GM19467 (cell line): ENCODE measurements at regions not wholly inside any gene's neighbourhood (a gene's known extent, or its start where the extent isn't known, plus 50 kb on each side); places are given as distances from the start of the nearest gene placed in this dataset.

ENCODE experiments used
- ATAC-seq: cut with Tn5 transposase; IDR thresholded peaks from one replicate; pipeline ENCODE4 v1.9.1; 2021; ENCODE audit warnings: mild to moderate bottlenecking, moderate library complexity; ENCODE audit not compliant: unreplicated experiment

- ATAC-seq: no peak
Measured at GRCh38 chr1:219405531-219406331, 207.2 kb downstream of the ZC3H11B start.

- ATAC-seq: no peak
Measured at GRCh38 chr1:219404629-219405028, 208.3 kb downstream of the ZC3H11B start.

DNA sequence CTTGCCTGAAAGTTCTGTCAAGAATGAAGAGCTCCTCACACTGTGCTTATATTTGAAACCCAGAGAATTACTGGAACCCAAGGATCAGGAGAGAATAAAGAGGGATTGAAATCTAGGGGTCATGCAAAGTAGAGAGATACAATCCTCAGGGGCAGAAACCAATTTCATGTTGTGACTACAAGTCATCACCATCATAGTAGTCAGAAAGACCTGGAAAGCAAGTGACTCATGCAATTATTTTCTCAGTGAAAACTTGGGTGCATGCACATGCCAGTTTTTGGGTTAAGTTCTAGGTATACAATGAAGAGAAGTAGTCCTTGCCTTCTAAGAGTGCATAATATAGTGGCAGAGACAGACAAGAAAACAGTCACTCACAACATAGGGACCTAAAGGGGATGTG, 210.0 kb downstream of the ZC3H11B start:
- ATAC-seq: no peak

DNA sequence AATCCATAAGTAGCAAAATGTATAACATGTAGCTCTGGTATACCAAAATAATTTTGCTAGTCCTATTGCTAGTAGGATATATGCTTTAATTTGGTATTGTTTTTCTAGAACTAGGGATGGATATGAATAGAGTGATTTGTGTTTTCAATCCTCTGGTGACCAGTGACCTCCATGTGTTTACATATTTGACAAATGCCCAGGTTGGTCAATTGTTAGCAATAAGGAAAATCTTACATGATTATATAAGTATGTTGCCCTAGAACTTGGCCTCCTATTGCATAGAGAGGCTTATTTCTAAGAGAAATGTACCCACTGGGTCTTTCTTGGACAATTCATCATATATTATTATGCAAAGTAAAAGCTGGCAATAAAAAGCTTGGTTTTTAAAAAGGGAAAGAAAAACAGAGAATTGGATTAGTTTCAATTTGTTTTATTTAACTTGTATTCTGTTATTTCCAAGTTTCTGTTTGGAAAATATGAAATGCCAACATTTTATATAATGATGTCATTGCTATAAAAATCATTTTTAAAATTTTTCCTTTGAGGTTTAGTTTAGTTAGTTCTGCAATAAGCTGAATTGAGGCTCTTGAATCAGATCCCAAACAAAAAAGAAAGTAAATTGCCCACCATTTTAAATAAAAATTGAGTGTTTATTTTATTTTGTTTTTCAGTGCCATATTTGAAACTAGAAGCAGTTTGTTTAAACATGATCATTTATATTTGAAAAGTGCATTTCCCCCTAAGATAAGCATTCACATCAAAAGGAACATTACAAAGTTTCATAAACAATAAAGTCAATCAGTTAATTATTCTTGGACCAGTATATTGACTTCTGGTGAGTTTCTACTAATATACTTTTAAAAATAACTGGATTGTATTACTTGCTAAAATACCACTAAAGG, 210.9 kb downstream of the ZC3H11B start:
- no peak for ATAC-seq

GRCh38 chr1:219399446-219399845, 213.5 kb downstream of the ZC3H11B start:
- ATAC-seq: no peak

GRCh38 chr1:219398815-219399396, 214.0 kb downstream of the ZC3H11B start:
- no peak for ATAC-seq

DNA sequence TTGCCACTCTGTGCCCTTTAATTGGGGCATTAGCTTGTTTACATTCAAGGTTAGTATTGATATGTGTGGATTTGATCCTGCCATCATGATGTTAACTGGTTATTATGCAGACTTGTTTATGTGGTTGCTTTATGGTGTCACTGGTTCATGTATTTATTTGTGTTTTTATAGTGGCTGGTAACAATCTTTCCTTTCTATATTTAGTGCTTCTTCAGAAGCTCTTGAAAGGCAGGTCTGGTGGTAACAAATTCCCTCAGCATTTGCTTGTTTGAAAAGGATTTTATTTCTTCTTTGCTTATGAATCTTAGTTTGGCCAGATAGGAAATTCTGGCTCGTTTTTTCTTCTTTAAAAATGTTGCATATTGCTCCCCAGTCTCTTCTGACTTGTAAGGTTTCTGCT, 215.4 kb downstream of the ZC3H11B start:
- no peak for ATAC-seq

GRCh38 chr1:219391297-219391696, 217.6 kb downstream of the LYPLAL1 start:
- ATAC-seq: no peak

- no peak for ATAC-seq
Measured at GRCh38 chr1:219387211-219387610, 213.5 kb downstream of the LYPLAL1 start.

GRCh38 chr1:219385787-219386427, 212.2 kb downstream of the LYPLAL1 start:
- peak; percentile 94 for ATAC-seq

GRCh38 chr1:219383281-219383680, 209.6 kb downstream of the LYPLAL1 start:
- no peak for ATAC-seq

DNA sequence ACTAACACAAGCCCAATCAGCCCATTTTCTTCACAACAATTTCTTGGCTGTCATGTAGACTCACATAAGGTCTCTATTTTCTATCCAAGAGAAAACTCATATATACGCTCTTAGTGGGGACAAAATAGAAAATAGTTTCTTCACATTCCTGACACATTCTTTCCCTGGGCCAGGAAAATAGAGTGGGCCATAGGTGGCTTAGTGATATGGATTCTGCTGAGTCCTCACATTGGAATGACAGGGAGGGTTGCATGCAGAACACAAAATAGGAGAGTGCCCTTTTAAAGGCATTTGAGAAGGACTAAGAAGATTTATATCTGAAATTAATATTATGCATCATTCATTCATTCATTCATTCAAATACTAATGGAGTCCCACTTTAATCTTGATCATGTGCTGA, 207.7 kb downstream of the LYPLAL1 start:
- no peak for ATAC-seq

DNA sequence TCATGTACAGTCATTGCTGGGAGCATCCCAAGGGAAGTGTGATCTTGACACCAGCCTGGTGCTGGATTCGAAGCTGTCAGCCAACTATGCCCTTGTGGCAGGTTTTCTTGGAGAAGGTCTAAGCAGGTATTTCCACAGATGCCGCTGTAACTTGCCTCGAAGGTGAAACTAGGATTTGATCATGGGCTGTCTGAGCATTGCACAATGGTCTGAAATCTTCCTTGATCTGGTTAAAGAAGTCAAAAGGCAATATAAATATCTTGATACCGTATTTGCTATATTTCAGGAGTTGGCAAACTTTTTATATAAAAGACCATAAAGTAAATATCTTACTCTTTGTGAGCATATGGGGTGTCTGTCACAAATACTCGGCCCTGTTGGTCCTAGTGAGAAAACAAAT, 206.8 kb downstream of the LYPLAL1 start:
- ATAC-seq: no peak

DNA sequence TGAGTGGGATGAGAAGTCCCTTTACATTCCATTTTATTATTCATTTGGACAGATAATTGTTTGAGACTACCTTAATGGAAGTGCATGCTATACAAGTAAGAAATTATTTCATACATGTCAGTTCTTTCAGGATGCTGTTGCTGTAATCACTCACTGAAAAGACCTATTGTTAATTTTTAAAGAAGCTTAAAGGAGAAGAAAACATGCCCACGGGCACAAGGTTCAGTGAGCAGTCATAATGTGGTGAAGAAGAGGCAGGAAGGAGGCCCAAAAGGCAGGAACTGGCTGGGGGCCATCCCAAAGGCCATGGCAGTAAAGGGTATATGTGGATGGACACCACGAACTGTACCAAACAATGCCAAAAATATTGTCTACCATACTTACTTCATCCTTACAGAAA, 206.0 kb downstream of the LYPLAL1 start:
- no peak for ATAC-seq

- no peak for ATAC-seq
Measured at GRCh38 chr1:219374636-219375035, 201.0 kb downstream of the LYPLAL1 start.

DNA sequence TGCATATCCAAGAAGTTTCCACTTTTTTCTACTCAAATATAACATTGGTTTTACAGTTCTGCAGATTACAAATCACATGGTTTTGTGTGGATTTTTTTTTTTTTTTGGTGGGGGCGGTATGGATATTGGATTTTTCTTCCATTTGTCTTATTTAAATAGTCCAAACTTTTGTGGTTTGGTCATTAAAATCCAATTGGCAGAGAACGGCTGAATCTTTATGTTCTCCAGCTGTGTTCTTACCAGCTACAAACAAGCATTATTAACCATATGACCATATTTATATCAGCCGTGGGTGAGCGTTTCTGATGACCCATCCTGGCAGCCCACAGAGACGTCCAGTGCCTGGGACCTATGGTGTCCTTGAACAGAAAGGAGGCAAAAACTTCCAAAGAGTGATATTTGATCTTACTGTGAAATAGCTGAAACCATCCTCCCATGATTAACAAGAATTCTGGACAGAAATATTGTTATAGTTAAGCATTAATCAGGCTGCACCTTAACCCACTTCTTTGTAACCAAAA, 200.4 kb downstream of the LYPLAL1 start:
- ATAC-seq: no peak

DNA sequence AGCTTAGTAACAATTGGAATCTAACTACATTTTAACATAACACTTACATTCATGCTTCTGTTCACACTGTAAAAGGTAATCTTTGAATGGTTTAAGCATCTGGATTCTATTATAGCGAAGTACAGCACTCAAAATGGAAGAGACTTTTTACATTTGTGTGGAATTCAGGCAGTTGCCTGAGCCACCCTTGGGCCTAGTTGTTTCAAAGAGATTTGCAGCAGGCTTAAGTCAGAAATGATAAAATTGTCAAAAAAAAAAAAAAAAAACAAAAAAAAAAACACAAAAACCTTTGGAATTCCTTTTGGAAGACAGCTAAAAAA, 199.9 kb downstream of the LYPLAL1 start:
- no peak for ATAC-seq

DNA sequence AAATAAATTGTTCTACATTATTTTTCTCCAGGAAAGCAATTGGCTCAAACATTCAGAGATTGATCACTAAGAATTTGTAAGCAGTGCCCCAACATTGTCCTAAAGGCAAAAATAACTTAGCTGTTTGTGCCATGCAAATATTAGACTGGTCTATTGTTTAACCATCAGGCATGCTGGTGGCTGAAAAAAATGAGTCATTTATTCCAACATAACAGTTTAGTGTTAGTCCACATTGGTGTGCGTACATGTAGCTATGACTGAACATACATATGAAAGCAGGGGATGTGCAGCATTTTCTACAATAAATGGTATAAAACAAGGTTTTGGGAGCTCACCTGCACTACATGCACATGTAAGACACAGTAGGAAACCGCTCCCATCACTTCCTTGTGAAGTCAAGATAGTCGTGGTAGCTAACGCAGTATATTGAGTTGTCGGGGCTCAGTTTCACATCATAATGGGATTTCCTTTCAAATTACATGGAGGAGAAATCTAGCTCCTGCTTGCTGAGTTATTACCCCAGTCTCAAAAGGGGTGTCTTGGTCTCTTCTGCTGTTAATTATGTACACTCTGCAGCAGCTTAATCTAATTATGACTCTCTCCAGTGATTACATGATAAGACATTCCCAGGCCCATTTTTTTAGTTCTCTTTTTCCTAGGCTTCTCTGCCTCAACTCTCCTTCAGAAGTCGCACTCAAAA, 199.4 kb downstream of the LYPLAL1 start:
- no peak for ATAC-seq

- ATAC-seq: no peak
Measured at GRCh38 chr1:219371471-219371870, 197.8 kb downstream of the LYPLAL1 start.

GRCh38 chr1:219367496-219367895, 193.8 kb downstream of the LYPLAL1 start:
- no peak for ATAC-seq
